ENCODE measurements at regions not wholly inside any gene's neighbourhood (a gene's known extent, or its start where the extent isn't known, plus 50 kb on each side); places are given as distances from the start of the nearest gene placed in this dataset.

- TF ChIP-seq CTCF (optimal IDR thresholded peaks at IDR 0.05 in 1 of 3, IDR thresholded peaks at IDR 0.05 in 1 of 3, conservative IDR thresholded peaks at IDR 0.05 in 1 of 3; ENCODE audit: extremely low read depth in 1 of 3, insufficient read depth in 2 of 3, low read length in 3 of 3) (no peak), EZH2 (IDR thresholded peaks at IDR 0.05; ENCODE audit: low read length) (no peak)
Measured at GRCh38 chr5:128644863-128645262, 106.8 kb upstream of the FBN2 start.
